Mucosa of descending colon (tissue), 3 donors: ENCODE measurements at regions not wholly inside any gene's neighbourhood (a gene's known extent, or its start where the extent isn't known, plus 50 kb on each side); places are given as distances from the start of the nearest gene placed in this dataset.
"Not testable (repeated sequence)": the region's sequence is repeated elsewhere in the genome, so short reads cannot be mapped to it uniquely, and the experiment has no call there.

ENCODE experiments used
- ATAC-seq: fragments of 200-7000 bp; cut with Tn5 transposase; one replicate; pipeline ENCODE4 v1.9.1; 2020; ENCODE audit warnings: mild to moderate bottlenecking, moderate library complexity
- DNase-seq, 3 donors: peaks; one replicate each; pipeline ENCODE4 v3.0.0-alpha.2; 2020
- H3K36me3 ChIP-seq: fragments of 200-600 bp; one replicate; pipeline ENCODE4 v1.8.0; 2021; ENCODE audit warnings: low read depth, mild to moderate bottlenecking
- H3K4me1 ChIP-seq: fragments of 200-600 bp; one replicate; pipeline ENCODE4 v1.8.0; 2021; ENCODE audit warnings: low read depth, mild to moderate bottlenecking
- H3K4me3 ChIP-seq: fragments of 200-600 bp; one replicate; pipeline ENCODE4 v1.8.0; 2021; ENCODE audit warnings: mild to moderate bottlenecking
- H3K9me3 ChIP-seq: fragments of 200-600 bp; one replicate; pipeline ENCODE4 v1.8.0; 2021; ENCODE audit warnings: mild to moderate bottlenecking
- CTCF ChIP-seq: fragments of 200-600 bp; IDR thresholded peaks from one replicate; pipeline ENCODE4 v1.8.0; 2022; ENCODE audit warnings: antibody characterized with exemption, mild to moderate bottlenecking
- intact Hi-C, 2 donors: fragments of 100-400 bp; cut with DNase I in 1 of 2; cut with micrococcal nuclease in 1 of 2; formaldehyde crosslinking; loops; one replicate each; pipeline versions ENCODE4 v1.11.0 to v1.11.1; 2022; cut with DNase I, micrococcal nuclease
- donor health status: DM: no; HTN: no; CAD: no; lungs with moderate emphysema.
- donor health status: DM: no; HTN: no; CAD: no.
- donor health status: DM: no; HTN: yes; CAD: no.

- intact Hi-C loops = no loop called here
- TF ChIP-seq CTCF = no peak
- Histone ChIP-seq H3K36me3 (no peaks in the 10 kb centered on the region), H3K4me1 (no peaks in the 10 kb centered on the region), H3K4me3 (no peak overlapping the region), H3K9me3 (no peaks in the 10 kb centered on the region)
- no peak for ATAC-seq
- DNase-seq = no peak
Measured at GRCh38 chr3:153974614-153975013, 146.6 kb upstream of the ARHGEF26 start.

- intact Hi-C loops = no loop called here
- no peaks in the 10 kb centered on the region for H3K36me3 ChIP-seq
- no peak for TF ChIP-seq CTCF
- no peak for DNase-seq
- no peaks in the 10 kb centered on the region for H3K9me3 ChIP-seq
- H3K4me1 ChIP-seq = no peaks in the 10 kb centered on the region
- no peak for ATAC-seq
- H3K4me3 ChIP-seq = no peak overlapping the region
Measured at GRCh38 chr3:153976891-153977554, 144.2 kb upstream of the ARHGEF26 start.

GRCh38 chr3:153978006-153978405 lies 143.2 kb upstream of the ARHGEF26 start:
- no peak for TF ChIP-seq CTCF
- DNase-seq = no peak
- intact Hi-C loops = no loop called here

GRCh38 chr3:153979418-153980251 lies 141.6 kb upstream of the ARHGEF26 start:
- no peaks in the 10 kb centered on the region for H3K9me3 ChIP-seq
- ATAC-seq (no peak), DNase-seq (no peak)
- H3K36me3 ChIP-seq = no peaks in the 10 kb centered on the region
- no peak for TF ChIP-seq CTCF
- intact Hi-C loops = no loop called here
- H3K4me1 ChIP-seq = no peaks in the 10 kb centered on the region
- H3K4me3 ChIP-seq = no peak overlapping the region

More at GRCh38 chr3:153978006-153978405, 143.2 kb upstream of the ARHGEF26 start:
- Histone ChIP-seq H3K36me3 (no peaks in the 10 kb centered on the region), H3K9me3 (no peaks in the 10 kb centered on the region), H3K4me3 (no peak overlapping the region), H3K4me1 (no peaks in the 10 kb centered on the region)
- no peak for ATAC-seq

- intact Hi-C loops = no loop called here
- DNase-seq (peak in 2 of 3 donors; percentile 59 to 71), ATAC-seq (peak; percentile 32)
- H3K36me3 ChIP-seq = no peaks in the 10 kb centered on the region
- no peak for TF ChIP-seq CTCF
- H3K9me3 ChIP-seq = no peaks in the 10 kb centered on the region
- no peak overlapping the region for H3K4me3 ChIP-seq
- H3K4me1 ChIP-seq = no peaks in the 10 kb centered on the region
Measured at GRCh38 chr3:153980252-153980590, 141.0 kb upstream of the ARHGEF26 start.

GRCh38 chr3:153997364-153997763 lies 123.8 kb upstream of the ARHGEF26 start:
- H3K4me1 ChIP-seq, H3K36me3 ChIP-seq, ATAC-seq, H3K4me3 ChIP-seq, H3K9me3 ChIP-seq: not testable (repeated sequence)
- intact Hi-C loops = loop anchor here in 1 of 2 donors (10.0 kb wide), 1 partner anchor 257 kb away; no protein-coding TSS in a partner anchor
- peak in 1 of 3 donors; percentile 8 for DNase-seq
